Esophagus squamous epithelium (tissue), 5 donors: ENCODE measurements at regions not wholly inside any gene's neighbourhood (a gene's known extent, or its start where the extent isn't known, plus 50 kb on each side); places are given as distances from the start of the nearest gene placed in this dataset.

Source experiments
- DNase-seq: peaks from one replicate; lab custom pipeline; 2025; lab: John Stamatoyannopoulos, UW
- H3K27ac ChIP-seq, 4 donors: fragments of 200-600 bp; sonication (generic); one replicate each; pipeline ENCODE4 v1.5.1; 2016 to 2019; ENCODE audit warnings: mild to moderate bottlenecking in 1 of 4
- H3K27me3 ChIP-seq, 4 donors: fragments of 200-600 bp; sonication (generic); 1 replicate in 3 of 4; 2 replicates in 1 of 4; pipeline versions ENCODE4 v1.5.1 to v1.6.0; 2017 to 2021; ENCODE audit warnings: antibody characterized with exemption in 1 of 4
- H3K36me3 ChIP-seq, 3 donors: fragments of 200-600 bp; sonication (generic); one replicate each; pipeline ENCODE4 v1.5.1; 2016 to 2019
- H3K4me1 ChIP-seq, 3 donors: fragments of 200-600 bp; sonication (generic); one replicate each; pipeline ENCODE4 v1.5.1; 2017 to 2019
- H3K4me3 ChIP-seq, 4 donors: fragments of 200-600 bp; sonication (generic); 1 replicate in 3 of 4; 2 replicates in 1 of 4; pipeline ENCODE4 v1.5.1; 2016 to 2019; ENCODE audit warnings: mild to moderate bottlenecking in 2 of 4, moderate library complexity in 1 of 4
- H3K9me3 ChIP-seq, 3 donors: fragments of 200-600 bp; sonication (generic); one replicate each; pipeline ENCODE4 v1.5.1; 2016 to 2019
- CTCF ChIP-seq, 6 experiments: fragments of 450-650 bp in 4 of 6; fragments of 200-600 bp in 2 of 6; sonication (generic) in 2 of 6; IDR thresholded peaks; one replicate each; pipeline ENCODE4 v1.5.1; 2016 to 2019; ENCODE audit warnings: antibody characterized with exemption in 6 of 6, mild to moderate bottlenecking in 4 of 6, moderate library complexity in 4 of 6
- POLR2A ChIP-seq, 4 donors: fragments of 450-650 bp; IDR thresholded peaks; one replicate each; pipeline ENCODE4 v1.6.1; 2017; ENCODE audit warnings: antibody characterized with exemption in 4 of 4, mild to moderate bottlenecking in 4 of 4, moderate library complexity in 3 of 4
- WGBS, 2 donors: methylation state at CpG; one replicate each; pipeline ENCODE4 v1.1.5; 2018; 5-methylcytosine and 5-hydroxymethylcytosine counted together
- intact Hi-C: fragments of 100-400 bp; cut with DNase I; formaldehyde crosslinking; loops from one replicate; pipeline ENCODE4 v1.15.0; 2022
- donor health status: DM: yes; HTN: yes; CAD: no.

GRCh38 chr2:12210016-12210933, 463.8 kb downstream of the LPIN1 start:
- no peak overlapping the region for H3K27ac ChIP-seq
- 94 to 96% methylated on average over 17 of the region's 17 CpGs for WGBS, 2 donors
- no peaks in the 10 kb centered on the region for H3K9me3 ChIP-seq
- no peaks in the 10 kb centered on the region for H3K36me3 ChIP-seq
- intact Hi-C loops, result no loop called here
- H3K4me3 ChIP-seq, result no peak overlapping the region
- TF ChIP-seq CTCF (IDR thresholded peaks at IDR 0.05), result no peak
- TF ChIP-seq POLR2A (IDR thresholded peaks at IDR 0.05), result no peak
- no peaks in the 10 kb centered on the region for H3K27me3 ChIP-seq
- no peak for DNase-seq
- H3K4me1 ChIP-seq, result no peaks in the 10 kb centered on the region

DNA sequence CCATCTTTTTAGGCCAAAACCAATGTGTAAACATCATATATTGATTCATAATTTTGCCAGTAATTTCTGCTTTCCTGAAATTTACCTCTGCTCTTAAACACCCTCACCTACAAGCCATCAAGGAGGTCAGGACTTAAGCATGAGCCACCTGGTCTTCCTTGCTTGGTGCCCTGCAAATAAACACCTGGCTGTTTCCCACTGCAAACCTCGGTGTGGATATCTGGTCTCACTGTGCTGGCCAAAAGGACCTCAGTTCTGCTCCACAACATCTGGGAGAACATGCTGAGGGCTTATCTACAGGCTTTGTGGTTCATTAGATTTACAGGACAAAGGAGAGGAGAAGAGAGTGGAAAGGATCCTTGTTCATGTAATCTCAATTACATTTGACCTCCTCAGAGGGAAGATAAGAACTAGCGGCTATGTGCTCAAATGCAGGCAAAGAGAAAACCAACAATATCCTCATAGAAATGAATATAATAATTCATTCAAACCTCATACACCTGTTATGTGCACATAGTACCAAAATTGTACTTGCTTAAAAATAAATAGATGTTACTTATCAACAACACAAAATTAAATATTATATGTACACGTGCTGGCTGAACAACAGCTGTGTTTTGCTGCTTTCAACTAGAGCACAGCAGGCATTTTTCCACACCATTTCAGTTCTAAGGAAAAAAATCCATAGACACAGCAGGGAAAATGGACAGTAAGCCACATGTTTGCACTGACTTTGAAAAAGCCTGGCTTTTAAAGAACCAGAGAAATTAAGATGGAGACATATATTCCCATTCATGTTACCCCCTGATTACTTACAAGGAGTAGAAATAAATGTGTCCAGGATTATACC, 465.1 kb downstream of the LPIN1 start:
- no peaks in the 10 kb centered on the region for H3K36me3 ChIP-seq
- H3K4me1 ChIP-seq, result no peaks in the 10 kb centered on the region
- TF ChIP-seq POLR2A (IDR thresholded peaks at IDR 0.05) (no peak), CTCF (IDR thresholded peaks at IDR 0.05) (no peak)
- H3K9me3 ChIP-seq, result no peaks in the 10 kb centered on the region
- H3K27me3 ChIP-seq, result no peaks in the 10 kb centered on the region
- no peak for DNase-seq
- H3K27ac ChIP-seq, result no peak overlapping the region
- 50 to 98% methylated on average over 3 of the region's 3 CpGs for WGBS, 2 donors
- H3K4me3 ChIP-seq, result no peak overlapping the region
- intact Hi-C loops, result no loop called here

DNA sequence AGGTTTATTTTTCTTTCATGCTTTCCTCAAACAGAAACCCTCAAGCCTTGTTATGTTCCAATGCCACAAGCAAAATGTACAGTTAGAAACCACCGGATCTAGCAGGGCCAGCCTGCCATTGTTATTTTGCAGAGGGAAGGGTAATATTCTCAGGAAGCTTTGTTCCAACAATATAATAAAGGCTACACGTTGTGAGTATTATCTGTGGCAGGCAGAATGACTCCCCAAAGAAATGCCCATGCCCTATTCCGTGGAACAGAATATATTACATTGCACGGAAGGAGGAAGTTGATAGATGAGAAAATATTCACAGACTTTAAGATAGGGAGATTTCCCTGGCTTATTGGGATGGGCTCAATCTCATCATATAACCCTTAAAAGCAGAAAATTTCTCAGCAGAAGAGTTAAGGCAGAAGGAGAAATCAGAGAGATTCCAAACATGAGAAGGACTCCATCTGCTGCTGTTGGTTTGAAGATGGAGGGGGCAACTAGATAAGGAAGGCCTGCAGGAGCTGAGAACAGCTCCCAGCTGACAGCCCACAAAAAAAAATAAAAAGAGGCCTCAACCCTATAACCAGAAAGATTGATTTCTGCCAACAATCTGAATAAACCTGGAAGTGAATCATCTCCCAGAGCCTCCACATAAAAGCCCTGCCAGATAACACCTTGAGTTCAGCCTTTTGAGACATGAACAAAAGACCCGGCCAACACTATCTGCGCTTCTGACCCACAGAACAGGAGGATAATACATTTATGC, 466.6 kb downstream of the LPIN1 start:
- Histone ChIP-seq H3K4me3 (no peak overlapping the region), H3K27ac (no peak overlapping the region), H3K36me3 (no peaks in the 10 kb centered on the region), H3K4me1 (no peaks in the 10 kb centered on the region), H3K9me3 (no peaks in the 10 kb centered on the region), H3K27me3 (no peaks in the 10 kb centered on the region)
- WGBS, 2 donors, result 57 to 62% methylated on average over 6 of the region's 6 CpGs
- no peak for DNase-seq
- TF ChIP-seq CTCF (IDR thresholded peaks at IDR 0.05) (no peak), POLR2A (IDR thresholded peaks at IDR 0.05) (no peak)
- intact Hi-C loops, result no loop called here

DNA sequence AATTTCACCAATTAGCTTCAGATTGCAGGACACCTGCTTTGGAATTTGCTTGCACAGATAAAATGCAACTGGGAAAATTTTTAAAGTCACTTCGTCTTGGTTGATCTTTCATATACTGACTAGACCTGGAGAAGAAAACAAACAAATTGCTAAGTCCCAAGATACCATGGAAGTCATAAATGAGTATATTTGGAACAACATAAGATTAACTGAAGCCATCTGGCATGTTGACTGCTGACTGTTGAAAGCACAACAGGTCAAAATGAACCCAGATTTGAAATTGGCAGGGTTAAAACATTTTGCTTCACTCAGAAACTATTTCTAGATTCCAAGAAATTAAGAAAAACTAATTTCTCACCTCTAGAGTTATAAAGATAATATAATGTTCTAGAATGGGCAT, 470.7 kb downstream of the LPIN1 start:
- DNase-seq, result no peak
- Histone ChIP-seq H3K4me3 (no peak overlapping the region), H3K36me3 (no peaks in the 10 kb centered on the region), H3K27me3 (no peaks in the 10 kb centered on the region), H3K27ac (no peak overlapping the region), H3K4me1 (no peaks in the 10 kb centered on the region), H3K9me3 (no peaks in the 10 kb centered on the region)
- WGBS, 2 donors, result 67 to 89% methylated on average over 1 of the region's 1 CpG
- intact Hi-C loops, result no loop called here
- TF ChIP-seq POLR2A (IDR thresholded peaks at IDR 0.05) (no peak), CTCF (IDR thresholded peaks at IDR 0.05) (no peak)
